Muscle of back (tissue), 3 donors: ENCODE measurements at regions not wholly inside any gene's neighbourhood (a gene's known extent, or its start where the extent isn't known, plus 50 kb on each side); places are given as distances from the start of the nearest gene placed in this dataset.
A peak's percentile ranks its signal among the peaks of the same experiment; 100 is the strongest.

Experiments
- DNase-seq, 3 donors: peaks; one replicate each; pipeline versions ENCODE4 v3.0.0 to v3.0.0-alpha.2; 2013

DNA sequence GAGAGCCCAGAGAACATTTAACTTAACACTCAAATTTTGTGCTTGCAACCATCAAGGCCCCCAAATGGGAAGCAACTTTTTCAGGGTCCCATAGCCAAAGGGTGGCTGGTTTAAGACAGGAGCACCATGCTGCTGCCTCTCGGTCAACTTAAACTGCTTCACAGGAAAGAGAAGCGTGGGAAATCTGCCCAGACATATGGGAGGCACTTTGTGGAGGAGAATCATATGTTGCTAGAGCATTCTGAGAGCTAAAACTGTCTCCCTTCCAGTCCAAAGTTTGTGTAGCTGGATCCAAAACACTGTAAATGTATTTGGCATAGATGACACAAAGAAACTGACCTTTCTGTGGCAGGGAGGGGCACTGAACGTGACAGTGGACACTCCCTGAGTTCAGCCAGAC lies 305.9 kb upstream of the RORA start:
- no peak for DNase-seq

- DNase-seq, result no peak
These were observed 301.7 kb upstream of the RORA start for GRCh38 chr15:61530769-61531168.

GRCh38 chr15:61528581-61528910 lies 299.4 kb upstream of the RORA start:
- DNase-seq, result no peak

DNA sequence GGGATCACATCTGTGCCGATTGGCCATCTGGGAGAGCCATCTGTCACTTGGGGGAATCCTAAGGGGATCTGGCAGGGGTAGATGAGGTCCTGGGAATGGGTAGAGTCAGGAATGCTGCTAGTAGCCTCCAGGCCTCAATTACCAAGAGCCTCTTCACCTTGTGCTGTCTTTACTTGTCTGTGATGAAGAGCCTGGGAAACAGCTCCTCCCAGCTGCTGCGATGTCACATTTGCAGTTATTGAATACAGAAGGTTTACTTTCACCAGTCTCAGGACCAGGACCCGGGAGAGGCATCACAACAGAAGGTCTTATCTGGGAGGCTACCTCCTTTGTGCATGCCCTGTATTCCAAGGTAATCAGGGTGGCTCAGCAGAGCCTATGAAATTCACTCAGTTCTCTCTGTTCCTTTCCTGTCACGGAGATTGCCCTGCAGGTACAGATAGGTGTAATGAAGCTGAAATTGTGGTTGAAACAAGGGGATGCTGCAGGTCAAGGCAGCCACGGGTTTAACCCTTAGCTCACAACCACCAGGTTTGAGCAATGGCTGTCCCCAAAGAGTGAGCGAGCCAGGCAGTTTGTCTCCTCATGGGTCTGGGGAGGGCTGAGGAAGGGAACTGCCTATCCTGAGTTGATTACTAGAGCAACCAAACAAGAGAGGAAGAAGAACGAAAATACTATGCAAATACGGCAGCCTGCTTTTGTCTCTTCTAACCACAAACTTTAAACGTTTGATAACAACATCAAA lies 298.9 kb upstream of the RORA start:
- DNase-seq, result no peak

DNA sequence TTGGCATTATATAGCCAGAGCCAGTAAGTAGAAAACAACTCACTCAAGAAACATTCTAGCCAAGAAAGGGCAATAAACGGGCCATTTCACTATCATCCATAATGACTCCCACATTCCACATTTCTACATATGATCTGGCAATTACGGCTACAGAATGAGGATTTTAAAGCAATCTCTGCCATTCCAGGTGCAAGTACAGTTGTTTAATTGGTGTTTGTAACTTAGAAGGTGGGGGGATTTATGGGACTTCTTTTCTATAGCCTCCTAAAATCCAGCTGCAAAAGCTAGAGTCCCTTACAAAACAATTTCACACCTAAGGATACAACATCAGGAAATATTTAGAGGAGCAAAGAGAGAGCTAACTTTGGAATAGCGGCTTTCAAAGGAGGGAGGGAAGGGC lies 295.4 kb upstream of the RORA start:
- no peak for DNase-seq

- no peak for DNase-seq
These were observed 295.0 kb upstream of the RORA start for GRCh38 chr15:61524086-61524485.

DNA sequence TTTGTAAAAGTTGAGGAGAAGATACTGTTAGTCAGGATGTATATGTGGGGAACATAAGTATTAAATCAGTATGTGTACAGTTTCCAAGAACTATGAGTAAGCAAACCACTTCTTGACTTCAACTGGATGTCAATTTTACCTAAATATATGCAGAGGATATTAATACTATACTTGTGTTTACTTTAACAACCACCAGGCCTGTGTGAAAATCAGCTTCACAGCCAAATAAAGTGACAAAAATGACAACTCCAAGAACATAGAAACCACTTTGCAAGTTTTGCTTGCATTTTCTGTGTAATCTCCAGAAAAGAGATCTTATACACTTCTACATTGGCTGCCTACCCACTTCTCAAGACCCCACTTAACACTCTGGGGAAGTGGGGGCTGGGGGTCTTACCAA lies 293.3 kb upstream of the RORA start:
- DNase-seq, result no peak

DNA sequence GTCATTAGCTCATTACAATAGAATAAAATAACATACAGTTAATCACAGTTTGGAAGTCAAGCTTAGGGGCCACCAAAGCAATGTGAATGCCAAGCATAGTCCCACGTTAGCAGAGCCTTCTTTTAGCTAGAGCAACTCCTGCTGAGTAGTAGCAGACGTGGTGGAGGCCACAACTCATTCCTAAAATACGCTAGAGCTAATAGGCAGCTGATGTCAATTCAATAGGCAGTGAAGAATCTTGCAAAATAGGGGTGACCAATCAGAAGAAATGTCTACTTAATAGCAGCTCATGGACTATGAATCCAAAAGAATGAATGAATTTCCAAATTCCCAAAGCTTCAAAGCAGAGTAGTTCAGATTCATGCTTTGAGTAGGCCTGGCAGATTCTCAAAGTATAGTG lies 292.9 kb upstream of the RORA start:
- DNase-seq, result peak; percentile 59 to 80 (median 68)

GRCh38 chr15:61519296-61519695 lies 290.2 kb upstream of the RORA start:
- no peak for DNase-seq

DNA sequence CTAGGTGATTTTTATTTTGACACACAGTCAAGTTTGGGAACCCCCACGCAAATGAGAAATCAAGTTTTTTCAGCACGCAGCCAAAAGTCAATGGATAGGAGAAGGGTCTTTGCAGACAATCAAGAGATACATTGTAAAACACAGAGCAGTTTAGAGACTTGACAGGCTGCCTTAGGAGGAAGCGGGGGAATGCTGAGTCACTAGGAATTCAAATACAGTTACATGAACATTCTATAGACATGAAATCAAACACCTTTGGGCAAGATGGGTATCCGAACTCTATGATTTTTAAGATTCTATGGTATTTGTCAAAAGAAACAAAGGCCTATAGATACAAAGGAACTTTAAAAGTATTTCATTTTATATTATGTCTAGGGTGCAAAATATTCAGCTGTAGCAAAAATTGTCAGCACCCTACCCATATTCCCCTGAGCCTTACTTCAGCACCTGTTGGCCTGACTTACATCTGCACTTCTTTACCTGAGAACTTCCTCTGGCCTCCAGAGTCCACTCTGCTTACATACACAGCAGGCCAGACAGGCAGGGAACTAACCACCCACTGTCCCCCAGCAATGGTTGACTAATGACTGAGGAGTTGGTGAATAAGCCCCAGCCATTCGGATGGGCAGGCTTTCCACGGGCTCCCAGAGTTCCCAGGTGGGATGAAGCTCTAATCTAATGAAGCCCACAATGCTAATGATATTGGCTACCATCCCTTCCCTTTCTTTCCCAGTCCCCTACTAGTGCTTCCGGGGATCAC lies 289.3 kb upstream of the RORA start:
- peak in 1 of 3 donors; percentile 10 for DNase-seq

DNA sequence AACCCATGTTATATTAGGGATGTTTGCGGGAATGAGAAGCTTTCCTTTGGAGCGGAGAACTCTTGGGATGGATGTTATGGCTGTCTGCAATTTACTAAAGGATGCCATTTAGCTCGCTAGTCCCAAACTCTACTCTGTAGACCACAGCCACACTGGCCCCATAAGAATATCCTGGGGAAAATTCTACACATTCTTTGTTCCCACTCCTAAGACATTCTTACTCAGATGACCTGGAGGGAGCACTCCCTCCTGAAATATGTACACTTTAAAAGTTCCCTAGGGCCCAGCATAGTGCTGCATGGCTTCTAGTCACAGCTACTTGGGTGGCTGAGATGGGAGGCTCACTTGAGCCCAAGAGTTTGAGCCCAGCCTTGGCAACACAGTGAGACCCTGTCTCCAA lies 288.7 kb upstream of the RORA start:
- DNase-seq, result peak in 1 of 3 donors; percentile 11

GRCh38 chr15:61517335-61517734 lies 288.2 kb upstream of the RORA start:
- no peak for DNase-seq

- no peak for DNase-seq
These were observed 282.7 kb upstream of the RORA start for GRCh38 chr15:61511756-61512155.

- no peak for DNase-seq
These were observed 282.0 kb upstream of the RORA start for GRCh38 chr15:61511089-61511488.

GRCh38 chr15:61509327-61509840 lies 280.3 kb upstream of the RORA start:
- DNase-seq, result no peak

- no peak for DNase-seq
These were observed 274.4 kb upstream of the RORA start for GRCh38 chr15:61503383-61503969.

DNA sequence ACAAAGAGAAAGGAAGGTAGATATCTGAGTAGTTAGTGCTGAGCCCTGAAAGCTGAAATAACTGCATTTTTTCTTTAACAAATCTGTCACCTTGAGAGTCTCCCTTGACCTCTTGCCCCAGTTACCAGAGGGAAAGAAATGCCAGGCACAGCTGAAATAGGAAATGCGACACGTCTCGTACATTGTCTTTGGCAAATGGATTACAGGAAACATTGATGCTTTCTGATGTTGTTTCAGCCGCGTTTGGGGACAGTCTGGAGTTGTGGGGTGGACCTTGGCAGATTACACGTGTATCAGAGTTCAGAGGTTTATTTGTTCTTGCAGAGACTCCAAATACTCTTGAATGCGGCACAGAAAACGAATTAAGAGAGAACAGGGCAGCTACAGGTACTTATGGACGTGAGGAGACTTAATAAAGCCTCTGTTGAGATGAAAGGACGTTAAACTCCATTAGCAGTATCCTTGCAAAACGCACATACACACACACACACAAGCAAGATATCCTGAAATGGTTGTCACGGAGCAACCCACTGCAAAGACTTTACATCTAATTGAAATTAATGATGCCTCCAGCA lies 272.8 kb upstream of the RORA start:
- DNase-seq, result no peak

GRCh38 chr15:61500951-61501620 lies 272.0 kb upstream of the RORA start:
- no peak for DNase-seq

GRCh38 chr15:61500523-61500922 lies 271.4 kb upstream of the RORA start:
- no peak for DNase-seq

DNA sequence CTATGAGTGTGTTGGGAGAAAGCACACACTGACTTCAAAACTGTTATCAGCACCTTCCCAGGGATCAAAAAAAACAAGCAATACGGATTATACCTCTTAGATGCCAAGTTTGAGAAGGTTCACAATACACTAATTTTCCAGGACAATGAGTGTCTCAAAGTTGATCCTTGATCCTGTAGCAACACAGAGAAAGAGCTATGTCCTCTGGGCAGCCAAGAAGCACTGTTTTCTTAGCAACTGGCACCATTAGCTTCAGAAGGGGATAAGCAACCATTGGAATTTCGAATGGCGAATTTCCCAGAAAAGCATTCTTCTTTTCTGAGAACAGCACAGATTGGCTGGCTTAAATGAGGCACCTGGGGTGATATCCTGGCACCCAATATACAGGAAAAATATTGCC lies 270.3 kb upstream of the RORA start:
- peak in 2 of 3 donors; percentile 24 to 45 for DNase-seq

DNA sequence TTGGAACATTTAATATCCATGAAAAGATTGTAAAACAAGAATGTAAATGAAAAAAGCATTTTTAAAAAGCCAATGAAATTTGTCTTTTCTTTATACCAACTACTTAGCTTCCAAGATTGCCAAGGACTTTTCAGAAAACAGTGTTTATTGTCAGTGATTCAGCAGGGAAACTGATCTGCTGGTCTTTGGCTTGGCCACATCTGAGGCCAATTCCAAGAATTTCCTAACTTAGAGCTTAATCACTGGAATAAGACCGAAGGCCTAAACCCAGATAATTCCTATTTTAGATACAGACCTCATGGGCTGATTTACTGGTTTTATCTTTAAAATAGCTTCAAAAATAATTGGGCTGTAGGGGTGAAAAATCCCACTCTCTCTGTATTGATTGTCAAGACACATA lies 260.5 kb upstream of the RORA start:
- DNase-seq, result no peak

GRCh38 chr15:61483599-61483998 lies 254.5 kb upstream of the RORA start:
- DNase-seq, result no peak
